K562 (cell line): ENCODE measurements at regions not wholly inside any gene's neighbourhood (a gene's known extent, or its start where the extent isn't known, plus 50 kb on each side); places are given as distances from the start of the nearest gene placed in this dataset.
"Not testable (repeated sequence)": the region's sequence is repeated elsewhere in the genome, so short reads cannot be mapped to it uniquely, and the experiment has no call there.

Source experiments
- MAX ChIP-seq: sonication (generic); formaldehyde crosslinking; IDR thresholded peaks from 2 replicates; pipeline ENCODE4 v1.9.0; 2022; ENCODE audit warnings: mild to moderate bottlenecking, missing genetic modification reagents
- NFIC ChIP-seq: fragments of 450-650 bp; IDR thresholded peaks from 2 replicates; pipeline ENCODE4 v1.6.1; 2017; ENCODE audit warnings: mild to moderate bottlenecking, inconsistent platforms
- PCBP1 ChIP-seq: fragments of 200-400 bp; formaldehyde crosslinking; IDR thresholded peaks from 2 replicates; pipeline ENCODE4 v1.6.1; 2018; ENCODE audit warnings: mild to moderate bottlenecking, low read depth, low read length; ENCODE audit not compliant: poor library complexity, severe bottlenecking
- SMC3 ChIP-seq: conservative IDR thresholded peaks from 2 replicates; pipeline ENCODE4 v1.6.1; 2011; ENCODE audit warnings: low read depth, low read length, improper control_type of control experiment; ENCODE audit not compliant: insufficient read depth
- TF ChIP-seq, protein P1 (sequence below): fragments of 450-650 bp; IDR thresholded peaks from 2 replicates; pipeline ENCODE4 v1.6.1; 2016; ENCODE audit warnings: low read depth

- TF ChIP-seq MAX (CRISPR knock-in tag); SMC3; PCBP1; NFIC: not testable (repeated sequence)
- TF ChIP-seq, protein P1, sequence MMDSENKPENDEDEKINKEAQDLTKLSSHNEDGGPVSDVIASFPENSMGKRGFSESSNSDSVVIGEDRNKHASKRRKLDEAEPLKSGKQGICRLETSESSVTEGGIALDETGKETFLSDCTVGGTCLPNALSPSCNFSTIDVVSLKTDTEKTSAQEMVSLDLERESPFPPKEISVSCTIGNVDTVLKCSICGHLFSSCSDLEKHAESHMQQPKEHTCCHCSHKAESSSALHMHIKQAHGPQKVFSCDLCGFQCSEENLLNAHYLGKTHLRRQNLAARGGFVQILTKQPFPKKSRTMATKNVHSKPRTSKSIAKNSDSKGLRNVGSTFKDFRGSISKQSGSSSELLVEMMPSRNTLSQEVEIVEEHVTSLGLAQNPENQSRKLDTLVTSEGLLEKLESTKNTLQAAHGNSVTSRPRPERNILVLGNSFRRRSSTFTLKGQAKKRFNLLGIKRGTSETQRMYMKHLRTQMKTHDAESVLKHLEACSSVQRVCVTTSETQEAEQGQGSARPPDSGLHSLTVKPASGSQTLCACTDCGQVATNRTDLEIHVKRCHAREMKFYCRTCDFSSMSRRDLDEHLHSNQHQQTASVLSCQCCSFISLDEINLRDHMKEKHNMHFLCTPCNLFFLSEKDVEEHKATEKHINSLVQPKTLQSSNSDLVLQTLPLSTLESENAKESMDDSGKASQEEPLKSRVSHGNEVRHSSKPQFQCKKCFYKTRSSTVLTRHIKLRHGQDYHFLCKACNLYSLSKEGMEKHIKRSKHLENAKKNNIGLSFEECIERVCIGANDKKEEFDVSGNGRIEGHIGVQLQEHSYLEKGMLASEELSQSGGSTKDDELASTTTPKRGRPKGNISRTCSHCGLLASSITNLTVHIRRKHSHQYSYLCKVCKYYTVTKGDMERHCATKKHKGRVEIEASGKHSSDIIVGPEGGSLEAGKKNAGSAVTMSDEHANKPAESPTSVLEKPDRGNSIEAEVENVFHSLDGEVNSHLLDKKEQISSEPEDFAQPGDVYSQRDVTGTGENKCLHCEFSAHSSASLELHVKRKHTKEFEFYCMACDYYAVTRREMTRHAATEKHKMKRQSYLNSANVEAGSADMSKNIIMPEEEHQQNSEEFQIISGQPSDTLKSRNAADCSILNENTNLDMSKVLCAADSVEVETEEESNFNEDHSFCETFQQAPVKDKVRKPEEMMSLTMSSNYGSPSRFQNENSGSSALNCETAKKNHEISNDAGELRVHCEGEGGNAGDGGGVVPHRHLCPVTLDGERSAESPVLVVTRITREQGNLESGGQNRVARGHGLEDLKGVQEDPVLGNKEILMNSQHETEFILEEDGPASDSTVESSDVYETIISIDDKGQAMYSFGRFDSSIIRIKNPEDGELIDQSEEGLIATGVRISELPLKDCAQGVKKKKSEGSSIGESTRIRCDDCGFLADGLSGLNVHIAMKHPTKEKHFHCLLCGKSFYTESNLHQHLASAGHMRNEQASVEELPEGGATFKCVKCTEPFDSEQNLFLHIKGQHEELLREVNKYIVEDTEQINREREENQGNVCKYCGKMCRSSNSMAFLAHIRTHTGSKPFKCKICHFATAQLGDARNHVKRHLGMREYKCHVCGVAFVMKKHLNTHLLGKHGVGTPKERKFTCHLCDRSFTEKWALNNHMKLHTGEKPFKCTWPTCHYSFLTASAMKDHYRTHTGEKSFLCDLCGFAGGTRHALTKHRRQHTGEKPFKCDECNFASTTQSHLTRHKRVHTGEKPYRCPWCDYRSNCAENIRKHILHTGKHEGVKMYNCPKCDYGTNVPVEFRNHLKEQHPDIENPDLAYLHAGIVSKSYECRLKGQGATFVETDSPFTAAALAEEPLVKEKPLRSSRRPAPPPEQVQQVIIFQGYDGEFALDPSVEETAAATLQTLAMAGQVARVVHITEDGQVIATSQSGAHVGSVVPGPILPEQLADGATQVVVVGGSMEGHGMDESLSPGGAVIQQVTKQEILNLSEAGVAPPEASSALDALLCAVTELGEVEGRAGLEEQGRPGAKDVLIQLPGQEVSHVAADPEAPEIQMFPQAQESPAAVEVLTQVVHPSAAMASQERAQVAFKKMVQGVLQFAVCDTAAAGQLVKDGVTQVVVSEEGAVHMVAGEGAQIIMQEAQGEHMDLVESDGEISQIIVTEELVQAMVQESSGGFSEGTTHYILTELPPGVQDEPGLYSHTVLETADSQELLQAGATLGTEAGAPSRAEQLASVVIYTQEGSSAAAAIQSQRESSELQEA, result not testable (repeated sequence)
Measured at GRCh38 chr14:27757642-27758041, 1008.9 kb upstream of the FOXG1 start.
